HCT116 (cell line): ENCODE measurements at regions not wholly inside any gene's neighbourhood (a gene's known extent, or its start where the extent isn't known, plus 50 kb on each side); places are given as distances from the start of the nearest gene placed in this dataset.

Experiments used
- ATAC-seq: fragments of 200-7000 bp; cut with Tn5 transposase; 2 replicates; pipeline ENCODE4 v1.9.1; 2020; ENCODE audit warnings: mild to moderate bottlenecking, moderate library complexity
- BruUV-seq: library from RNA; stranded (reverse); fragments of 400-500 nt; replicated peaks from 2 replicates; lab custom pipeline; 2021; lab: Mats Ljungman, UMichigan
- CTCF ChIA-PET: fragments of 300-600 bp; sonication (Branson Sonifier 250); formaldehyde crosslinking; loops from one replicate; lab custom pipeline; 2021; ENCODE audit warnings: antibody characterized with exemption; lab: Charles Lee
- POLR2A ChIA-PET: fragments of 300-600, 350-600 bp; sonication (Branson Sonifier 250); formaldehyde crosslinking; loops from one replicate; lab custom pipeline; 2021; ENCODE audit warnings: antibody characterized with exemption; lab: Charles Lee
- RAD21 ChIA-PET, 2 experiments: fragments of 300-600 bp; sonication (Branson Sonifier 250); formaldehyde crosslinking; loops; one replicate each; lab custom pipeline; 2023; ENCODE audit warnings: low total read pairs in 2 of 2; ENCODE audit not compliant: uncharacterized antibody in 2 of 2, unreplicated experiment in 2 of 2, low non-redundant PET in 1 of 2; lab: Charles Lee
- DNase-seq: peaks from one replicate; pipeline ENCODE4 v3.0.0-alpha.2; 2010; ENCODE audit warnings: low read depth, low spot score
- H2AFZ ChIP-seq: fragments of 200-600 bp; shearing (Covaris generic), sonication (generic); 2 replicates; pipeline ENCODE4 v1.6.1; 2017; ENCODE audit warnings: low read depth, mixed run types, mixed read lengths, antibody characterized with exemption, low read length; ENCODE audit not compliant: poor library complexity, severe bottlenecking
- H3K27ac ChIP-seq: 2 replicates; pipeline ENCODE4 v1.5.1; 2012; ENCODE audit warnings: low read depth, low read length
- H3K27me3 ChIP-seq: fragments of 200-600 bp; sonication (generic); 2 replicates; pipeline ENCODE4 v1.6.1; 2016; ENCODE audit warnings: mixed run types, low read length, mixed read lengths; ENCODE audit not compliant: insufficient read depth
- H3K36me3 ChIP-seq, 2 experiments: fragments of 200-500 bp in 1 of 2; fragments of 200-600 bp in 1 of 2; sonication (Bioruptor generic) in 1 of 2; sonication (generic) in 1 of 2; 2 replicates each; pipeline versions ENCODE4 v1.5.1 to v1.6.1; 2014 to 2016; ENCODE audit warnings: low read length in 2 of 2, inconsistent platforms in 1 of 2, mixed read lengths in 1 of 2, mixed run types in 1 of 2; ENCODE audit not compliant: insufficient read depth in 2 of 2, control insufficient read depth in 1 of 2
- H3K4me1 ChIP-seq, 2 experiments: fragments of 200-600 bp in 1 of 2; sonication (generic) in 1 of 2; 2 replicates each; pipeline versions ENCODE4 v1.5.1 to v1.6.1; 2012 to 2017; ENCODE audit warnings: low read length in 2 of 2, inconsistent platforms in 1 of 2, mild to moderate bottlenecking in 1 of 2, mixed read lengths in 1 of 2, mixed run types in 1 of 2, moderate library complexity in 1 of 2; ENCODE audit not compliant: insufficient read depth in 2 of 2, control insufficient read depth in 1 of 2
- H3K4me2 ChIP-seq: fragments of 200-600 bp; sonication (generic); 2 replicates; pipeline ENCODE4 v1.6.1; 2017; ENCODE audit warnings: mixed run types, low read length, mixed read lengths
- H3K4me3 ChIP-seq, 2 experiments: fragments of 200-600 bp in 1 of 2; sonication (generic) in 1 of 2; replicated peaks in 1 of 2; 2 replicates each; pipeline ENCODE4 v1.5.1; 2011 to 2016; ENCODE audit warnings: low read length in 2 of 2, control low read depth in 1 of 2, low read depth in 1 of 2, mild to moderate bottlenecking in 1 of 2, mixed read lengths in 1 of 2, mixed run types in 1 of 2
- H3K79me2 ChIP-seq: fragments of 200-600 bp; sonication (generic); 2 replicates; pipeline ENCODE4 v1.6.1; 2017; ENCODE audit warnings: mild to moderate bottlenecking, mixed run types, low read length, moderate library complexity, mixed read lengths; ENCODE audit not compliant: insufficient read depth
- H3K9ac ChIP-seq: fragments of 200-600 bp; sonication (generic); 2 replicates; pipeline ENCODE4 v1.6.1; 2016; ENCODE audit warnings: low read length, mixed read lengths
- H3K9me2 ChIP-seq: fragments of 200-600 bp; sonication (generic), shearing (Covaris generic); 2 replicates; pipeline ENCODE4 v1.6.1; 2017; ENCODE audit warnings: mixed run types, mild to moderate bottlenecking, moderate library complexity; ENCODE audit not compliant: insufficient read depth
- H3K9me3 ChIP-seq, 2 experiments: fragments of 200-500 bp in 1 of 2; fragments of 200-600 bp in 1 of 2; sonication (Bioruptor generic) in 1 of 2; sonication (generic) in 1 of 2; 2 replicates each; pipeline ENCODE4 v1.6.1; 2014 to 2017; ENCODE audit warnings: low read length in 2 of 2, mixed read lengths in 2 of 2, inconsistent platforms in 1 of 2, low read depth in 1 of 2, mild to moderate bottlenecking in 1 of 2, mixed run types in 1 of 2, moderate library complexity in 1 of 2; ENCODE audit not compliant: control insufficient read depth in 1 of 2, insufficient read depth in 1 of 2
- H4K20me1 ChIP-seq: fragments of 200-600 bp; sonication (generic), shearing (Covaris generic); 2 replicates; pipeline ENCODE4 v1.6.1; 2017; ENCODE audit warnings: mixed run types, mild to moderate bottlenecking, moderate library complexity; ENCODE audit not compliant: insufficient read depth
- REST ChIP-seq: IDR thresholded peaks from 2 replicates; pipeline ENCODE4 v1.6.1; 2012; ENCODE audit warnings: low read depth
- TCF7L2 ChIP-seq: IDR thresholded peaks from 2 replicates; pipeline ENCODE4 v1.7.0; 2011; ENCODE audit warnings: borderline replicate concordance, inconsistent platforms; ENCODE audit not compliant: insufficient read depth, insufficient read length; ENCODE audit errors: extremely low read depth
- YY1 ChIP-seq: IDR thresholded peaks from 2 replicates; pipeline ENCODE4 v1.6.1; 2011; ENCODE audit warnings: low read length, low read depth, moderate library complexity, mild to moderate bottlenecking; ENCODE audit not compliant: insufficient replicate concordance; ENCODE audit errors: extremely low read depth
- ZBTB33 ChIP-seq: IDR thresholded peaks from 2 replicates; pipeline ENCODE4 v1.6.1; 2011; ENCODE audit warnings: mild to moderate bottlenecking, low read length, moderate library complexity; ENCODE audit not compliant: insufficient replicate concordance; ENCODE audit errors: extremely low read depth
- ZNF274 ChIP-seq: fragments of 200-500 bp; sonication (Bioruptor generic); IDR thresholded peaks from 2 replicates; pipeline ENCODE4 v1.6.1; 2014; ENCODE audit warnings: mild to moderate bottlenecking, low read depth, low read length, inconsistent platforms
- intact Hi-C: fragments of 100-400 bp; cut with micrococcal nuclease; formaldehyde crosslinking; loops from 2 replicates; pipeline ENCODE4 v1.10.0; 2022

- Histone ChIP-seq H2AFZ (no peak overlapping the region), H3K9ac (no peak overlapping the region), H3K79me2 (no peaks in the 10 kb centered on the region), H3K27me3 (no peaks in the 10 kb centered on the region), H3K4me1 (no peaks in the 10 kb centered on the region), H3K4me2 (no peak overlapping the region), H3K36me3 (no peaks in the 10 kb centered on the region), H3K9me2 (no peaks in the 10 kb centered on the region), H3K27ac (no peak overlapping the region), H3K9me3 (no peaks in the 10 kb centered on the region), H3K4me3 (no peak overlapping the region), H4K20me1 (no peaks in the 10 kb centered on the region)
- intact Hi-C loops = no loop called here
- RAD21 ChIA-PET = no interaction called here
- no TSS peak for BruUV-seq
- no peak for DNase-seq
- ATAC-seq = no peak
- CTCF ChIA-PET = no interaction called here
- POLR2A ChIA-PET = no interaction called here
- no peak for TF ChIP-seq REST
Observed at GRCh38 chr5:32842813-32843530, 131.9 kb downstream of the NPR3 start.

GRCh38 chr5:32843531-32843895 lies 132.4 kb downstream of the NPR3 start:
- BruUV-seq = no TSS peak
- H3K9me2 ChIP-seq = no peaks in the 10 kb centered on the region
- POLR2A ChIA-PET = no interaction called here
- no peaks in the 10 kb centered on the region for H4K20me1 ChIP-seq
- RAD21 ChIA-PET = no interaction called here
- ATAC-seq = no peak
- H3K27me3 ChIP-seq = no peaks in the 10 kb centered on the region
- no peaks in the 10 kb centered on the region for H3K36me3 ChIP-seq
- no peaks in the 10 kb centered on the region for H3K79me2 ChIP-seq
- H3K4me3 ChIP-seq = no peak overlapping the region
- CTCF ChIA-PET = no interaction called here
- H3K27ac ChIP-seq = no peak overlapping the region
- DNase-seq = no peak
- H3K9ac ChIP-seq = no peak overlapping the region
- intact Hi-C loops = no loop called here
- no peak overlapping the region for H2AFZ ChIP-seq
- no peak overlapping the region for H3K4me2 ChIP-seq
- no peaks in the 10 kb centered on the region for H3K4me1 ChIP-seq
- H3K9me3 ChIP-seq = no peaks in the 10 kb centered on the region
- TF ChIP-seq ZNF274 = no peak
- TF ChIP-seq YY1 = no peak
- TF ChIP-seq TCF7L2 = no peak
- TF ChIP-seq ZBTB33 = no peak
